Upper lobe of right lung (tissue), 1 donor: ENCODE measurements at regions not wholly inside any gene's neighbourhood (a gene's known extent, or its start where the extent isn't known, plus 50 kb on each side); places are given as distances from the start of the nearest gene placed in this dataset.
"Not testable (repeated sequence)": the region's sequence is repeated elsewhere in the genome, so short reads cannot be mapped to it uniquely, and the experiment has no call there.

Source experiments
- ATAC-seq: fragments of 200-7000 bp; cut with Tn5 transposase; one replicate; pipeline ENCODE4 v1.9.1; 2020; ENCODE audit warnings: mild to moderate bottlenecking, moderate library complexity
- DNase-seq: peaks from one replicate; pipeline ENCODE4 v3.0.0-alpha.2; 2020
- H3K27ac ChIP-seq: fragments of 200-600 bp; one replicate; pipeline ENCODE4 v1.8.0; 2022
- H3K27me3 ChIP-seq: fragments of 200-600 bp; one replicate; pipeline ENCODE4 v1.8.0; 2022; ENCODE audit warnings: mild to moderate bottlenecking
- H3K36me3 ChIP-seq: fragments of 200-600 bp; one replicate; pipeline ENCODE4 v1.8.0; 2022
- H3K4me1 ChIP-seq: fragments of 200-600 bp; one replicate; pipeline ENCODE4 v1.8.0; 2022
- H3K4me3 ChIP-seq: fragments of 200-600 bp; one replicate; pipeline ENCODE4 v1.8.0; 2022; ENCODE audit warnings: mild to moderate bottlenecking
- H3K9me3 ChIP-seq: fragments of 200-600 bp; one replicate; pipeline ENCODE4 v1.8.0; 2022
- intact Hi-C: fragments of 100-400 bp; cut with DNase I; formaldehyde crosslinking; loops from one replicate; pipeline ENCODE4 v1.11.0; 2022
- donor health status: DM: no; HTN: yes; CAD: no; lungs with severe emphysema.

- ATAC-seq, H3K27ac ChIP-seq, H3K4me1 ChIP-seq, H3K9me3 ChIP-seq, intact Hi-C loops, H3K27me3 ChIP-seq, DNase-seq, H3K36me3 ChIP-seq, H3K4me3 ChIP-seq: not testable (repeated sequence)
These were observed 61.0 kb downstream of the FOXD4L5 start for GRCh38 chr9:65223986-65224385.

GRCh38 chr9:65208834-65209233 lies 76.2 kb downstream of the FOXD4L5 start:
- intact Hi-C loops, H3K27me3 ChIP-seq, DNase-seq, H3K27ac ChIP-seq, ATAC-seq, H3K9me3 ChIP-seq, H3K4me1 ChIP-seq, H3K4me3 ChIP-seq, H3K36me3 ChIP-seq: not testable (repeated sequence)

DNA sequence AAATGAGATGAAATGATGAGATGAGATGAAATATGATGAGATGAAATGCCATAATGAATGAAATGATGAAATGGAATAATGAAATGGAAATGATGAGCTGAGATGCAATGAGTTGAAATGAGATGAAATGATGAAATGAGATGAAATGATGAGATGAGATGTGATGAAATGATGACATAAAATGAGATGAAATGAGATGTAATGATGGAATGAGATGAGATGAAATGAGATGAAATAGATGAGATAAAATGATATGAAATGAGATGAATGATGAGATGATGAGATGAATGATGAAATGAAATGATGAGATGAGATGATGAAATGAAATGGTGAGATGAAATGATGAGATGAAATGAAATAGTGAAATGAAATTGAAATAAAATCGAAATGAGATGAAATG lies 77.7 kb downstream of the FOXD4L5 start:
- H3K4me3 ChIP-seq, H3K36me3 ChIP-seq, H3K27me3 ChIP-seq, intact Hi-C loops, H3K4me1 ChIP-seq, H3K27ac ChIP-seq, DNase-seq, H3K9me3 ChIP-seq, ATAC-seq: not testable (repeated sequence)

DNA sequence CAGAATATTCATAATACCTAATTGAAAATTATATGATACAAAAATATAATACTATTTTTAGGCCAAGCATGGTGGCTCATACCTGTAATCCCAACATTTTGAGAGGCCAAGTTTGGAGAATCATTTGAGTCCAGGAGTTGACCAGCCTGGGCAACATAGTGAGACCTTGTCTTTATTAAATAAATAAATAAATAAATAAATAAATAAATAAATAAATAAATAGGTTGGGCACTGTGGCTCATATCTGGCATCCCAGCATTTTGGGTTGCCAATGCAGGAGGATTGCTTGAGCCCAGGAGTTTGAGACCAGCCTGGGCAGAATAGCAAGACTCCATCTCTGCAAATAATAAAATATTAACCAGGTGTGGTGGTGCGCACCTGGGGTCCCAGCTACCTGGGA lies 79.2 kb downstream of the FOXD4L5 start:
- H3K9me3 ChIP-seq, intact Hi-C loops, H3K27ac ChIP-seq, H3K36me3 ChIP-seq, H3K4me1 ChIP-seq, H3K4me3 ChIP-seq, ATAC-seq, H3K27me3 ChIP-seq, DNase-seq: not testable (repeated sequence)

DNA sequence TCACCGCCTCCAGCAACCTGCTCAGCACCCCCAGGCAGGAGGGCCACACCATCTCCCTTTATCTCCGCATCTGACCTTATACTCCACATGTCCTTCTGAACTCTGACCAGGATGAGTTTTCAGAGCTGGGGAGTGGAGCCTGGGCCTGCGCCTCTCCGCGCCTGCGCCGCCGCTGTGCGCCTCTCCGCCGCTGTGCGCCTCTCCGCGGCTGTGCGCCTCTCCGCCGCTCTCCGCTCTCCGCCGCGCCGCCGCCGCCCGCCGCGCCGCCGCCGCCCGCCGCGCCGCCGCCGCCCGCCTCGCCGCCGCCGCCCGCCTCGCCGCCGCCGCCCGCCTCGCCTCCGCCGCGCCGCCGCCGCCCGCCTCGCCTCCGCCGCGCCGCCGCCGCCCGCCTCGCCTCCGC lies 89.2 kb downstream of the FOXD4L5 start:
- H3K4me3 ChIP-seq, H3K36me3 ChIP-seq, H3K27me3 ChIP-seq, intact Hi-C loops, H3K27ac ChIP-seq, H3K9me3 ChIP-seq, ATAC-seq, H3K4me1 ChIP-seq: not testable (repeated sequence)
- peak; percentile 3 for DNase-seq

DNA sequence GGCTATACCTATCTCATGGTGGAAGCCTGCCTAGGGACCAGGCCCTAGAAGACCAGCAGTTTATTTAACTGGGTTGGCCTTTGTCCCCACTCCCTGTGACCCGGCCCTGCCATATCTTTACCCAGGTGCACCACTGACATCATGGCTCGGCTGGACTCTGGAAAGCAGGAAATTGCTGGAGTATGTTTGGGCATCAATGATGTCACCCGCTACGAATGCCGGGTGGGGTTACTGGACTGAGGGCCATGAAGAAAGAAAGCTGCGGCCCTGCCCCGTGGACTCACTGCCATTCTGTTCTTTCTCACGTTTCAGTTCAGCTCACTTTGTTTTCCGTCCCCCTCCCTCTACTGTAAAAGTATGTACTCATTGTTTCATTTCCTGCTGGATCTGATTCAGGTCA lies 129.1 kb downstream of the FOXD4L5 start:
- H3K4me3 ChIP-seq, ATAC-seq, H3K27me3 ChIP-seq, DNase-seq, H3K4me1 ChIP-seq, H3K9me3 ChIP-seq, intact Hi-C loops, H3K27ac ChIP-seq, H3K36me3 ChIP-seq: not testable (repeated sequence)
